Immature natural killer cell (primary cell): ENCODE measurements at regions not wholly inside any gene's neighbourhood (a gene's known extent, or its start where the extent isn't known, plus 50 kb on each side); places are given as distances from the start of the nearest gene placed in this dataset.

Source experiments
- DNase-seq, 3 donors: peaks; one replicate each; pipeline ENCODE4 v3.0.0; 2022; ENCODE audit warnings: mixed read lengths in 1 of 3
- H3K27ac Mint-ChIP-seq, 6 donors: one replicate each; pipeline ENCODE4 v1.8.0; 2020; ENCODE audit warnings: mixed read lengths in 6 of 6, mild to moderate bottlenecking in 5 of 6, inconsistent platforms in 4 of 6, moderate library complexity in 3 of 6
- H3K27me3 Mint-ChIP-seq, 3 donors: one replicate each; pipeline ENCODE4 v1.8.0; 2020 to 2021; ENCODE audit warnings: low read depth in 3 of 3, mild to moderate bottlenecking in 3 of 3, mixed read lengths in 3 of 3, moderate library complexity in 3 of 3, inconsistent platforms in 1 of 3
- H3K36me3 Mint-ChIP-seq, 3 donors: one replicate each; pipeline ENCODE4 v1.8.0; 2020; ENCODE audit warnings: mixed read lengths in 3 of 3, inconsistent platforms in 2 of 3, mild to moderate bottlenecking in 2 of 3
- H3K4me1 Mint-ChIP-seq, 2 donors: one replicate each; pipeline ENCODE4 v1.8.0; 2020; ENCODE audit warnings: inconsistent platforms in 2 of 2, mild to moderate bottlenecking in 2 of 2, mixed read lengths in 2 of 2, moderate library complexity in 1 of 2
- H3K4me3 Mint-ChIP-seq, 5 donors: one replicate each; pipeline ENCODE4 v1.8.0; 2020; ENCODE audit warnings: mild to moderate bottlenecking in 5 of 5, mixed read lengths in 5 of 5, inconsistent platforms in 3 of 5, moderate library complexity in 3 of 5
- H3K9me3 Mint-ChIP-seq, 6 donors: one replicate each; pipeline ENCODE4 v1.8.0; 2020; ENCODE audit warnings: mild to moderate bottlenecking in 6 of 6, mixed read lengths in 6 of 6, inconsistent platforms in 4 of 6, moderate library complexity in 3 of 6

DNA sequence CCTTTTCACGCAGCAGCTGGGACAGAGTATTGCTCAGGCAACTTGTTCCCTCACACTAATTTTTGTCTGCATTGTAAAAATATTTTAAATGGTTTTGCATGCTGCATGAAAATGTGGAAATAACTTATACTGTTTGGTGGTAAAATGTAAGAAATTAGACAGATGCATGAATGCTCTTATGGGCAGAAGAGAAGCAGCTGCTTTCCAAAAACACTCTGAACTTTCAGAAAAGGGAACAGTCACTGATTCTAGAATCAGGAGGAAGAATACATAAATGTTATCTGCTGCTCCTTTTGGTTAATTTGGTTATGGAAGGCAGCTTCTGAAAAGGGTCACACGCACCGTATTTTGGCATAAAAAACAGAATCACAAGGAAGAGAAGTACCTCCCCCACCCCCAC lies 87.0 kb upstream of the RUNX1 start:
- Mint-ChIP-seq H3K4me1 (peaks cover 13 to 16% of the 10 kb centered on the region in 2 donors), H3K9me3 (no peaks in the 10 kb centered on the region), H3K27me3 (peaks cover 0 to 5% (median 1%) of the 10 kb centered on the region in 3 donors), H3K27ac (no peak overlapping the region), H3K4me3 (no peak overlapping the region), H3K36me3 (no peaks in the 10 kb centered on the region)
- no peak for DNase-seq

DNA sequence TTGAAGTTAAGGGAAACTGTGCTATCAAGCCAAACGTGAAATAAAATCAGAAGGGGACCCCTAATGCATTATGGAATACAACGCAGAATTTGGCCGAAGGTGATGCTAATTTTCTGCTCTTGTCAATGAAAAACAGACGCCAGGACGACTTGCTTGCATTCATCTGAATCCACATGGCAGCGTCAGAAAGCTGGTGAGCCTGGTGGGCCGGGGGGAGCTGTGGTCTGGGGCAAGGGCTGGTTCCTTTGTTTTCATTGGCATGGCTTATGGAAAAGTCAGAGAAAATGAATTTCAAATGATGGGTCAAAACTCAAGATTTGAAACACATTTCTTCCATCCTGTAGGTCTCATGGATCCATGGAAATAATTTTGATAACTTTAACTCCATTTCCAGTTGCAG lies 86.4 kb upstream of the RUNX1 start:
- Mint-ChIP-seq H3K27me3 (peaks cover 0 to 5% (median 1%) of the 10 kb centered on the region in 3 donors), H3K9me3 (no peaks in the 10 kb centered on the region), H3K27ac (no peak overlapping the region), H3K4me1 (peaks cover 13 to 16% of the 10 kb centered on the region in 2 donors), H3K36me3 (no peaks in the 10 kb centered on the region), H3K4me3 (no peak overlapping the region)
- no peak for DNase-seq

DNA sequence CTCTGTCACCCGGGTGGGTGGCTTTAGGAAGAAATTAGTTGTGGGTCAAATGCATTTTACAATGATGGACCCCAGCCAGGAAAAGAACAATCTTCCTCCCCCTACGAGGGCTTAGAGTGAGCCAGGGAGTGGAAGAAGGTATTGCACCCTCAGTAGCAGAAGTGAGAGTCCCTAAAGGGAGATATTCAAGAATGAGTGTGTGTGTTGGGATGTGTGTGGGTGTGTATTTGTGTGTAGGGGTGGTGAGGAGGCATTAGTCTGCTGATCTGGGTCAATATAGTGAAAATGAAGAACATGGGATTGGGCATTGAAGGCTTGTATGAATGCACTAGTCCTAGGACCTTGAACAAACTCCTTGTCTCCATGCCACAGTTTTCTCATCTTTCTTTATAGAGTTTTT lies 85.2 kb upstream of the RUNX1 start:
- no peak for DNase-seq
- H3K27me3 Mint-ChIP-seq: peaks cover 0 to 5% (median 1%) of the 10 kb centered on the region in 3 donors
- H3K4me1 Mint-ChIP-seq: peaks cover 11 to 12% of the 10 kb centered on the region in 2 donors
- no peak overlapping the region for H3K4me3 Mint-ChIP-seq
- H3K27ac Mint-ChIP-seq: no peak overlapping the region
- no peaks in the 10 kb centered on the region for H3K9me3 Mint-ChIP-seq
- H3K36me3 Mint-ChIP-seq: peaks cover 0 to under 1% (median 0%) of the 10 kb centered on the region in 3 donors

DNA sequence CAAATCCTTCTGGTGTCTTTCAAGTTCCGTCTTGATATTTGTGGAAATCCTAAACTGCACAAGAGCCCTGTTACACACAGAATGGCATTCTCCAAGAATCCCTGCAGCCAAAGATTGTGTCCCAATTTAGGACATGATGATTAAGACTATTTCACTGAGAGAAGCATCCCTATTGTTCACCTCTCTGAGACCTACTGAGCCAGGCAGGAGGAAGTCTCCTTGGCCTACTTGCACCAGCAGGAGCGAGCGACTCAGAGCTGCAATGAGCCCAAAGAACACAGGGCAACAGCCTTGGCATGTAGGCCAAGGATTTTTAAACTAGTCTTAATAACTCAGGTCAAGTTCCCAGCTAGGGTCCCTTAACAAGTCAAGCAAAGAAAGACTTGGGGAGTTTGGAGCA lies 79.4 kb upstream of the RUNX1 start:
- DNase-seq: no peak
- Mint-ChIP-seq H3K4me3 (no peak overlapping the region), H3K9me3 (peaks cover 0 to 5% (median under 1%) of the 10 kb centered on the region in 6 donors), H3K4me1 (no peaks in the 10 kb centered on the region), H3K27ac (no peak overlapping the region), H3K27me3 (peaks cover 0 to 8% (median 4%) of the 10 kb centered on the region in 3 donors), H3K36me3 (peaks cover 0 to 12% (median 5%) of the 10 kb centered on the region in 3 donors)

- H3K9me3 Mint-ChIP-seq: peaks cover 0 to 5% (median under 1%) of the 10 kb centered on the region in 6 donors
- H3K4me3 Mint-ChIP-seq: no peak overlapping the region
- H3K36me3 Mint-ChIP-seq: peaks cover 0 to 12% (median 5%) of the 10 kb centered on the region in 3 donors
- no peak overlapping the region for H3K27ac Mint-ChIP-seq
- DNase-seq: no peak
- H3K27me3 Mint-ChIP-seq: peaks cover 0 to 7% (median 5%) of the 10 kb centered on the region in 3 donors
- H3K4me1 Mint-ChIP-seq: no peaks in the 10 kb centered on the region
Measured at GRCh38 chr21:35127851-35128250, 78.7 kb upstream of the RUNX1 start.

GRCh38 chr21:35127026-35127425 lies 77.9 kb upstream of the RUNX1 start:
- Mint-ChIP-seq H3K9me3 (peaks cover 0 to 5% (median under 1%) of the 10 kb centered on the region in 6 donors), H3K27ac (no peak overlapping the region), H3K36me3 (peaks cover 0 to 12% (median 5%) of the 10 kb centered on the region in 3 donors), H3K27me3 (peaks cover 2 to 7% (median 5%) of the 10 kb centered on the region in 3 donors), H3K4me1 (no peaks in the 10 kb centered on the region), H3K4me3 (no peak overlapping the region)
- DNase-seq: no peak

DNA sequence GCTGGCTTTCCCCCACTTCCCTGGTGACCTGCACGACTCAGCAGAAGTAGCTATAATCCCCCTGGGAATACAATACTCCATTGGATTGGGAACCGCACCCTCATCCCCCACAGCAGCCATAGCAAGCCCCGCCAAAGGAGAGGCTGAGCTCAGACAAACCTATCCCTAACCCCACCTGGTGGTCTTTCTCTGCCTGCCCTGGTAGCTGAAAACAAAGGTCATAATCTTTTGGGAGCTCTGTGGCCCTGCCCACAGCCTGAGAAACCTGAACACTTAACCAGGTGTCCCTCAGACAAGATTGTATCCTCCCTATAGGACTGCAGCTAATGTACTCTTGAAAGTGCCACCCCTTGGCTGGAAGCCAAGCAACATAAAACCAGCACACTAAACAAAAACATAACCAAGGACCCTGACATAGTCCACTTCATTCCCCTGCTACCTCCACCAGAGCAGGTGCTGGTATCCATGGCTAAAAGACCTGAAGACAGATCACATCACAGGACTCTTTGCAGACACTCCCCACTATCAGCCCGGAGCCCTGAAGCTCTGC lies 71.6 kb upstream of the RUNX1 start:
- no peak overlapping the region for H3K27ac Mint-ChIP-seq
- H3K27me3 Mint-ChIP-seq: peaks cover 8 to 12% (median 12%) of the 10 kb centered on the region in 3 donors
- peaks cover 0 to 15% (median 0%) of the 10 kb centered on the region in 3 donors for H3K36me3 Mint-ChIP-seq
- H3K4me1 Mint-ChIP-seq: no peaks in the 10 kb centered on the region
- DNase-seq: no peak
- peaks cover 0 to 4% (median under 1%) of the 10 kb centered on the region in 6 donors for H3K9me3 Mint-ChIP-seq
- H3K4me3 Mint-ChIP-seq: no peak overlapping the region

DNA sequence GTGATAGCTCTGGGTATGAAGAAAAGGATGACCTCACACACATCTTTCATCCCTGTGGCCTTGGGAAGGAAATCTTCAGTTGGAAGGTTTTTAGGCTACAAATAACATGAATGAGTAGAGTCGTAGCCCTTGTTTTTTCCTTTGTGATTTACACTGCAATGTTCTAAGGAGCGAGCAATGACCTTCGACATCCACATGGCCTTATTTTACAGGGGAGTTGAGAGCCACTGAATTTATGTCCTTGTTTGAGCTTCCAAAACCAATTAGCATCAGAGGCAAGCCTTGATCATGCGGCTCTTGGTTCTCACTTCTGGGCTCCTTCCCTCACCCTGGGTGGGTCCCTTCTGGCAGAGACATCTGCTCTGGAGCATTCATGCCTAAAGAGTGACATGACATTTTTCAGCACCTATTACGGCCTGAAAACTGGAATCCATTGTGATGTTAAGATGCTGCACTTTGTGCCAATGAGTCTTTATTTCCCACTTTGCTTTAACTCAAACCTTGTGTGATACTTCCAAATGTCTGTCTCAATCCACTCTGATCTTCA lies 70.5 kb upstream of the RUNX1 start:
- DNase-seq: no peak
- Mint-ChIP-seq H3K4me3 (no peak overlapping the region), H3K4me1 (no peaks in the 10 kb centered on the region), H3K36me3 (peaks cover 0 to 4% (median 3%) of the 10 kb centered on the region in 3 donors), H3K27me3 (peaks cover 7 to 10% (median 8%) of the 10 kb centered on the region in 3 donors), H3K27ac (no peak overlapping the region), H3K9me3 (no peaks in the 10 kb centered on the region)

DNA sequence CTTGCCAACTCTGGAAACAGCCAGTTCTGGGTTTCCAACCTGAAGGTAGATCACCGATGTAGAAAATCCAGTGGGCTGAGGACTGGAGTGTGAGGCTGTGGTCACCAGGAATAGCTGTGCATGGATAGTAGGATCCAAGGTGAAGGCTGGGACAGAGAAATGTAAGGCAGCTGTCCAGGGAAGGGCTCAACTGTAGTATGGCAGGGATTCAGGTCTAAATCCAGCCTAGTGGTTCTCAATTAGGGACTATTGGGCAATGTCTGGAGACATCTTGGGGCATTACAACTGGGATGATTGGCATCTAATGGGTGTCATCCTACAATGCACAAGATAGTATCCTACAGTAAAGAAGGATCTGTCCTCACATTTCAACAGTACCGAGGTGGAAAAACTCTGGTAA lies 67.7 kb upstream of the RUNX1 start:
- Mint-ChIP-seq H3K27ac (no peak overlapping the region), H3K36me3 (peaks cover 0 to 4% (median 3%) of the 10 kb centered on the region in 3 donors), H3K4me3 (no peak overlapping the region), H3K9me3 (no peaks in the 10 kb centered on the region), H3K4me1 (no peaks in the 10 kb centered on the region), H3K27me3 (peaks cover 4 to 7% (median 6%) of the 10 kb centered on the region in 3 donors)
- DNase-seq: no peak

- no peak overlapping the region for H3K27ac Mint-ChIP-seq
- DNase-seq: no peak
- H3K9me3 Mint-ChIP-seq: no peaks in the 10 kb centered on the region
- H3K4me1 Mint-ChIP-seq: no peaks in the 10 kb centered on the region
- peaks cover 0 to 4% (median 3%) of the 10 kb centered on the region in 3 donors for H3K36me3 Mint-ChIP-seq
- H3K27me3 Mint-ChIP-seq: peaks cover 5 to 6% (median 6%) of the 10 kb centered on the region in 3 donors
- no peak overlapping the region for H3K4me3 Mint-ChIP-seq
Measured at GRCh38 chr21:35113064-35113463, 64.0 kb upstream of the RUNX1 start.

GRCh38 chr21:35111321-35111930 lies 62.3 kb upstream of the RUNX1 start:
- DNase-seq: no peak
- H3K27me3 Mint-ChIP-seq: peaks cover 0 to 2% (median 0%) of the 10 kb centered on the region in 3 donors
- peaks cover 0 to 3% (median 0%) of the 10 kb centered on the region in 3 donors for H3K36me3 Mint-ChIP-seq
- H3K27ac Mint-ChIP-seq: no peak overlapping the region
- no peak overlapping the region for H3K4me3 Mint-ChIP-seq
- no peaks in the 10 kb centered on the region for H3K4me1 Mint-ChIP-seq
- no peaks in the 10 kb centered on the region for H3K9me3 Mint-ChIP-seq

DNA sequence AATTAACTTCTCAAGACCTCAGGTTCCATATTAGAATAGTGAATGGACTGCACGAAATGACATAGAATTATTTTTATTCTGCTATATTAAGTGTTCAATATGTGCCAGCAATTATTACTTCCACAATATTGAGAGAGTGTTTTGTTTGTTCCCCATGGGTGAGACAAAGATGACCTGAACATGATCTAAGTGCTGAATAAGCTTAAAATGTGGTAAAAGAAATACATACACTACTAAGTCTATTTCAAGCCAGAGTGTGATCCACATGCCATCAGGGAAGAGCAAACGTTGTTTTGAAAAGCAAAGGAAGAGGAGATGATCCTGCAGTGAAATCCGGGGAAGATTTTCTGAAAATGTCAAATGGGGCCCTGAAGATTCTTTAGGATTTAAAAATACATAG lies 59.8 kb upstream of the RUNX1 start:
- Mint-ChIP-seq H3K36me3 (no peaks in the 10 kb centered on the region), H3K27ac (no peak overlapping the region), H3K27me3 (peaks cover 0 to 2% (median 0%) of the 10 kb centered on the region in 3 donors), H3K4me3 (no peak overlapping the region), H3K4me1 (no peaks in the 10 kb centered on the region), H3K9me3 (peaks cover 0 to 1% (median 0%) of the 10 kb centered on the region in 6 donors)
- no peak for DNase-seq

DNA sequence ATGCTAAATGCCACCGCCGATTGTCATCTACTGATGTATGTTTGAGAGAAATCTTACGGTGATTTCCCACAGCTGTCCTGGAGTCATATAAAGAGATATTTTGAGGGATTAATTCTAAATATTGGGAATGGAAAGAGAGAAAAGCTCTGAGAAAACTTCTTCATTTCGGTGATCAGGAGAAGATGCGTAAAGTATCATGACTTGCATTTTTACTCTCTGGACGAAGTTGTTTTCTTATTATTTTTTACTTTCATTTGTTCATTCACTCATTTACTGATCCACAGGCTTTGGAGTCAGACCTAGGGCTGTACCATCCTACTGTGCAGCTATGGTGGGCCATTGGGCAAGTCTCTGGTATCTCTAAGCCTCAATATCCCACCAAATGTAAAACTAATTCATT lies 58.4 kb upstream of the RUNX1 start:
- no peaks in the 10 kb centered on the region for H3K36me3 Mint-ChIP-seq
- no peak overlapping the region for H3K4me3 Mint-ChIP-seq
- no peak for DNase-seq
- H3K27ac Mint-ChIP-seq: no peak overlapping the region
- H3K4me1 Mint-ChIP-seq: no peaks in the 10 kb centered on the region
- H3K27me3 Mint-ChIP-seq: peaks cover 0 to 2% (median 0%) of the 10 kb centered on the region in 3 donors
- H3K9me3 Mint-ChIP-seq: peaks cover 0 to 1% (median 0%) of the 10 kb centered on the region in 6 donors

- H3K9me3 Mint-ChIP-seq: peaks cover 0 to 1% (median 0%) of the 10 kb centered on the region in 6 donors
- H3K27me3 Mint-ChIP-seq: peaks cover 0 to 2% (median 0%) of the 10 kb centered on the region in 3 donors
- H3K36me3 Mint-ChIP-seq: no peaks in the 10 kb centered on the region
- DNase-seq: no peak
- no peaks in the 10 kb centered on the region for H3K4me1 Mint-ChIP-seq
- no peak overlapping the region for H3K4me3 Mint-ChIP-seq
- H3K27ac Mint-ChIP-seq: no peak overlapping the region
Measured at GRCh38 chr21:35106246-35106835, 57.2 kb upstream of the RUNX1 start.
